8988T (cell line): ENCODE measurements at regions not wholly inside any gene's neighbourhood (a gene's known extent, or its start where the extent isn't known, plus 50 kb on each side); places are given as distances from the start of the nearest gene placed in this dataset.

Source experiments
- DNase-seq: peaks from one replicate; pipeline ENCODE4 v3.0.0; 2011

- no peak for DNase-seq
Observed at GRCh38 chr18:51739044-51739666, 541.7 kb upstream of the MEX3C start.

- DNase-seq, result no peak
Observed at GRCh38 chr18:51751901-51752300, 554.4 kb upstream of the MEX3C start.

- no peak for DNase-seq
Observed at GRCh38 chr18:51753365-51754057, 556.0 kb upstream of the MEX3C start.

DNA sequence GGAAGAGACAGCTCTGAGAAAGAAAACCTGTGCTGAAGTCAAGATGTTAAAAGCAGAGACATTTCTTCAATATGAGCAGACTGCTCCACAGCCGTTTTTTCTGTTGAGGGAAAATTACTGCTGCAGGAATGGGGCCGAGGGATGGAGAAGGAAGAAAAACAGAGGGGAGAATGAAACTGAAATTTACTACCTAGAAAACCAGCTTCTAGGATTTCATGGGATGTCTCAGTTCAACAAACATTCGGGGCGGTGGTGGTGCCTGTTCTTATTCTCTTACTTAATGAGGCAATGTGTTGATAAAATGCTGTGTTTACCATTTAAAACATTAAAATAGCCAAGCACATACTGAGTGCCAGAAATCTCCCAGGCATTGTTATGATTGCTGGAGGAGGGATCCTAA, 557.1 kb upstream of the MEX3C start:
- DNase-seq, result no peak

DNA sequence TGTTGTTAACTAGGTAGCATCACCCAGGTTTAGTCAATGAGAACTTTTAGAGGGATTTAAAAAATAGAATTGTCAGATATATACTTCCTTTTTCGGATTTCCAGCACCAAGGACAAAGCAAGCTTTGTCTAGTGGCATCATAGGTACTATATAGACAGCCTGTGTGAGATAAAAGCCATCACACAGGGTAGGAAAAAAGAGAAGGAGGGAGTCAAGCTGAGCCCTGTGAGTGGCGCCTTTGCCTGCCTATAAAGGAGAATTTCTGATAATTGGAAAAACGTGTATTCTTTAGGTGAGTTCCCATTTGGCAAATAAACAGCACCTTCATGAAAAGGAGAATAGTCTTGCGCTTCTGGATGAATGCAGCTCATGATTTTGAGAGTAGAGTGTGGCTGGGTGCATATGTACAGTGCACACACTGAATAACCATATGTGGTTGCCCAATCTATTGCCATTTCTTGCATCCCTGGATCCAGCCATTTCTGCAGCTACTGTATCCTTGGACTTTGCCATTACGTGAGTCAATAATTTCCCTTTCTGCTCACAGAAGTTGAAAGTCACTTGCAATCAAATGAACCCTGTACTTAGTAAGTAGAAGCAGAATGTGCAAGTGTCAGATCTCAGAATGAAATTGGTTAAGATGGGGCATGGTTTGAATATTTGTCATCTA, 559.9 kb upstream of the MEX3C start:
- DNase-seq, result no peak

DNA sequence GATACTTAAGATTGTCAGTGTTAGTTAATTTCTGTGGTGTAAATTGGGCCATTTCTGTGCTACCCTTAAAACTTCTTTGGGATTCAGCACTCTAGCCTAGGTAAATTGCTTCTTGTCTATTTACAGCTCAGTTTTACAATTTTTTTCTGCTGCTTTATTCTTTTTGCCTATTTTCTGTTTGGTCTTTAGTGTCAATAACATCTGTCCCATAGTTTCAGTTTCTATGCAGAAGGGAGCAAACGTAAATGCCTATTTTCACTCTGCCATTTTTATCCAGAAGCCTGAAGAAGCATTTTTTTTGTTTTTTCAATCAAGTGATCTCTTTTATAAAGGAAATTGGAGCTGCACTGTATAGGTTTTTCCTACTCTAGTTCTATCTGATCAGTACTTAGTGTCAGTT, 564.9 kb upstream of the MEX3C start:
- no peak for DNase-seq

DNA sequence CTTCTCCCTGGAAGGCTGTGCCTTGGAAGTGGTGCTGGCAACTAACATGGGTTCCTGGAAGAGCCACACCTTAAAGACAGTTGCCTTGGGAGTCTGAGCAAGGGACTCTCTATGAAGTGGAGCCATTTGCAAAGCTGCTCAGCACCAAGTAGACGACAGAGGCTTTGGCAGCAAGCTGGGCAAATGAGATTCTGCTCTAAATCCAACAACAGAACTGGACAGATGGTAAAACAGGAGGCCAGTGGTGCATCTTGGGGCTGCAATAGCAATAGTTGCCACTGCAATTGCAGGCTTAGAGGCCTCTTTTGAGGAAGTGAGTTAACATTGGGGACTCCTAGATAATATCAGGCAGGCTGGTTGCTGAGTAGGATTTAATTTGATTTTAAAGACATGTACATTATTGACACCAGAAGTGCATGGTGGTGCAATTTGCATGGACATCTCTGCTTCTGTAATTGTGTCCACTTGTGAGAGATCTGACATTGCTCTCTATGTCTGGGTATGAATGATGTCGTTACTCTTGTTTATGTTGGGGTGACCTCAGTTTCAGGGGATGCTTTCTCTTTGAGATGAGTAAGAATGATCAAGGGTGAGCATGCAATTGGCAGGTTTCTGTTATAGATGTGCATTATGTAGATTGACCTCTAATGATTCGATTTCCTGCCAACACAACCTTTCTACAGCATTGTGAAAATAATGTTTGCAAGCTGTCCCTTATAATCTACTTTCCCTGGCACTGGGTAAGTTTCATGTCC, 568.3 kb upstream of the MEX3C start:
- no peak for DNase-seq

- DNase-seq, result no peak
Observed at GRCh38 chr18:51767293-51767692, 569.8 kb upstream of the MEX3C start.

GRCh38 chr18:51778115-51778514, 561.9 kb upstream of the DCC start:
- no peak for DNase-seq

- DNase-seq, result no peak
Observed at GRCh38 chr18:51789871-51790270, 550.1 kb upstream of the DCC start.

GRCh38 chr18:51801514-51801913, 538.5 kb upstream of the DCC start:
- no peak for DNase-seq

DNA sequence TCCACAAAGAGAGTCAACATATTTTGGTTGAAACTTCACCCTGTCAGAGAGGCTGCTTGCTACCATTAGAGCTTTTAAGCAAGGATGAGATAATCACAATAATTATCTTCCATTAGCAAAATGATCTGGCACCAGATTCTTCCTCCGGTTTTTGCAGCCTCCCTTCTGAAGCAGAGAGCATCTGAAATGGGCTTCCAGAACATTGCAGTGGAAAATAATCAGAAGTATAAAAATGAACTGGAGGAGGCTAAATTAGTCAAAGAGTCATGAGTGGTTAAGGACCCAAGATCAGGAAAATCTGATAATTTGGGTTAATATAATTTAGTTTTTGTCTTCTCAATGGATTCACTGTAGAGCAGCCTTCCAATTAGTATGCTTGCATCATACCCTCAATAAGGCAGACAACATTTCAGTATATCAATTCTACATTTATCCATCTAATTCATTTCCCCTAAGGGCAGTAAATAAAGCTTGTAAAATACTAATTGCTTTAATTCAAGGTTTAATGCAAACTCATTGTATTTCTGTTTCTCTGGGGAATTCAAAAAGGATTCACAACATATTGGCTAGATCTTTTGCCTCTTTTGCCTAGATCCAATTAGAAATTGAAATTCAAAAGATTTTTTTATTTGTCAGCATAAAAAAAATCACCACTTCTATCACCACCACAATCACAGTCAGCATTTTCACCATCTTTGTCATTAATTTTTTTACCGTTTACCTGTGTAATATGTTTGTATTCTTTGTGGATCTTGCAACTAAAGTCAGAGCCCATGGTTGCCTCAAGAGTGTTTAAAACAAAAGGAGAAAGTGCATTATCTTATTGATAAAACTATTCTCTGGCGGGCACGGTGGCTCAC, 537.2 kb upstream of the DCC start:
- no peak for DNase-seq

DNA sequence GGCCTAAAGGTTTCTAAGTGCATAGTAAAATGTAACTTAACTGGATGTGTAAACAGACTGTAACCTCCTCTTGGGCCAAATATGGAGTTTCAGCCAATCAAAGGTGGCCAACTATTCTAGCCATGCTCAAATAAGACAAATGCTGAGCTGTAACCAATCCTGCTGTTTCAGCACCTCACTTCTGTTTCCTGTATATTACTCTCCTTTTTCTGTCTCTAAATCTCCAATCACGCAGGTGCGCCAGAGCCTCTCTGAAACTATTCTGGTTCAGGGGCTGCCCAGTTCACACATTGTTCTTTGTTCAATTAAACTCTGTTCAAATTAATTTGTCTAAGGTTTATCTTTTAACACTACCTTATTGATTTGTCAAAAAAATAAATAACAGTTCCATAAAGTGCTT, 532.7 kb upstream of the DCC start:
- DNase-seq, result no peak

- DNase-seq, result no peak
Observed at GRCh38 chr18:51811883-51812282, 528.1 kb upstream of the DCC start.

GRCh38 chr18:51813740-51814139, 526.3 kb upstream of the DCC start:
- no peak for DNase-seq

DNA sequence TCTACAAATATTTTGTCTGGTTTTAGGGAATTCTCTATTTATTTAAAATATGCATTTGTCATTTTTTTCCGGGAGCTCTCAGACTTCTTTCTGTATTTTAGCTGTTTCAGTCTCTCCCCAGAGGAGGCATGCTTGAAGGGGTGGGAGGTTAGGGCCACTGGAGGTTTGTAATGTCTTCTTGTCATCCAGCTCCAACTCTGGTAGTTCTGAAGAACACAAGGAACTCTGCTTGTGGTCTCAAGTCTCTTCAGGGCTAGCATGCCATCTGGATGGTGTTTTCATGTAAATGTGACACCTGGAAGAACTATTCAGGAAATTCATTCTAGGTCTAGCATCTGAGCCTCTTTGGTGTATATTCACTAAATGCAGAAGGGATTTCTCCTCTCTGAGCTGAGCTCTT, 518.4 kb upstream of the DCC start:
- no peak for DNase-seq

DNA sequence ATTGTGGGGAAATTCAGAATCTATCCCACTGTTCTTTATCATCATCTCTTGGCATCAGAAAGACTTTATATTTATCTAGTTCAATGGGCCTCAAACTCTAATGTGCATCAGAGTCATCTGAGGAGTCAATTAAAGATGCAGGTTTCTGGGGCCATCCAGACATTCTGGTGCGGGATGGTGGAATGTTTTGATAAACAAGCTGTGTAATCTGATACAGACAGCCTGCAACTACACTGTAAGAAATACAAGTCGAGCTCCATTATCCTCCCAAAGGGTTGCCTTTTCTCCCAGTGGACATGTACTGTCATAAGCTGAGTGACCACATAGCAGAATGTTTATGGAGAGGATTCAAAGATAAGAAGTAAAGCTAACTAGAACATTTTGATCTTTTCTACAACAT, 515.3 kb upstream of the DCC start:
- no peak for DNase-seq

GRCh38 chr18:51833850-51834249, 506.1 kb upstream of the DCC start:
- no peak for DNase-seq

DNA sequence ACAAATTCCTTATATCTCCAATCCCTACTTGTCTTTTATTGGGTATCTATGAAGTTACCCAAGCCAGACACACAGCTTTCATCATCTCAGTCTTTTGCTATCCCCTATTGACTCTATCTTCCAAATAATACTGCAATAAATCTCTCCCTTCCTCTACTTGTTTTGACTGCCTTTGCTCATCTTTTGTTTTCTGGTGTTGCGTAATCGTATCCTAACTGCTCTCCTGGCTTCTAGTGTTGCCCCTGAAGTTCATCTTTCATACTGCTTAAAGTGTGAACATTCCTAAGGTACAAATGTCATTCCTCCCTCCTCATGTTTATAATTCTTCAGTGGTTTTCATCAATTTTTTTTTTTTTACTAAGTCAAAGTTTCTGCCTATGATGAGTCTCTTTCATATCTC, 491.3 kb upstream of the DCC start:
- DNase-seq, result no peak

GRCh38 chr18:51852681-51853080, 487.3 kb upstream of the DCC start:
- no peak for DNase-seq

- DNase-seq, result no peak
Observed at GRCh38 chr18:51857989-51858388, 482.0 kb upstream of the DCC start.

DNA sequence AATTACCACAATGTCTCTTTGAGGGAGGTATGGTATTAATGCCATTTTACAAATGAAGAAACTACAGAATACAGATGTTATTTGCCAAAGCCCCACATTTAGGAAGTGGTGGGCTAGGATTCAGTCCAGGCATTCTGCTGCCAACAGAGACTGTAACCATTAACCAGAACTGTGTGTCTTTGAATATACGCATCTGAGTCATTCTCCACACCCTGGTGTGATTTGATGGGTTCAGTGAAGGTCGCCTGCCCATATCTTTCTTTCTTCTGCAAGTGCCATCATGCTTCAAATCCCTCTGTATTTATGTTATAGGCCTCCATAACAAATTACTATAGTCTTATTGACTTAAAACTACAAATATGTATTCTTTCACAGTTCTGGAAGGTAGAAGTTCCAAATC, 479.0 kb upstream of the DCC start:
- no peak for DNase-seq
